Mesenchymal stem cell (in vitro differentiated cells and primary cell): ENCODE measurements at regions not wholly inside any gene's neighbourhood (a gene's known extent, or its start where the extent isn't known, plus 50 kb on each side); places are given as distances from the start of the nearest gene placed in this dataset.
"Not testable (repeated sequence)": the region's sequence is repeated elsewhere in the genome, so short reads cannot be mapped to it uniquely, and the experiment has no call there.

Experiments
- DNase-seq: peaks from one replicate; pipeline ENCODE4 v3.0.0-alpha.2; 2013
- H2AFZ ChIP-seq: one replicate; pipeline ENCODE4 v1.6.1; 2013; ENCODE audit warnings: low read depth, mild to moderate bottlenecking, control low read depth, inconsistent platforms, low read length, moderate library complexity
- H2AK5ac ChIP-seq: 2 replicates; pipeline ENCODE4 v1.6.1; 2013; ENCODE audit warnings: low read length, moderate library complexity, mild to moderate bottlenecking, inconsistent platforms; ENCODE audit not compliant: severe bottlenecking
- H2BK120ac ChIP-seq: one replicate; pipeline ENCODE4 v1.6.1; 2013; ENCODE audit warnings: low read depth, mild to moderate bottlenecking, inconsistent platforms, low read length, moderate library complexity
- H2BK12ac ChIP-seq, 2 experiments: one replicate each; pipeline ENCODE4 v1.6.1; 2013; ENCODE audit warnings: inconsistent platforms in 2 of 2, low read length in 2 of 2, mild to moderate bottlenecking in 2 of 2, moderate library complexity in 2 of 2, control low read depth in 1 of 2
- H2BK15ac ChIP-seq: one replicate; pipeline ENCODE4 v1.6.1; 2013; ENCODE audit warnings: mild to moderate bottlenecking, low read depth, inconsistent platforms; ENCODE audit not compliant: poor library complexity, severe bottlenecking
- H2BK5ac ChIP-seq: 2 replicates; pipeline ENCODE4 v1.6.1; 2013; ENCODE audit warnings: low read depth, mild to moderate bottlenecking, low read length, control low read depth, inconsistent platforms; ENCODE audit not compliant: poor library complexity, severe bottlenecking
- H3K14ac ChIP-seq, 2 experiments: one replicate each; pipeline ENCODE4 v1.6.1; 2013; ENCODE audit warnings: inconsistent platforms in 2 of 2, low read length in 2 of 2, control low read depth in 1 of 2, mild to moderate bottlenecking in 1 of 2, moderate library complexity in 1 of 2
- H3K18ac ChIP-seq, 2 experiments: one replicate each; pipeline ENCODE4 v1.6.1; 2013; ENCODE audit warnings: inconsistent platforms in 2 of 2, low read length in 2 of 2, control low read depth in 1 of 2, low read depth in 1 of 2, mild to moderate bottlenecking in 1 of 2
- H3K23ac ChIP-seq, 2 experiments: one replicate each; pipeline ENCODE4 v1.6.1; 2013; ENCODE audit warnings: inconsistent platforms in 2 of 2, low read length in 2 of 2, mild to moderate bottlenecking in 2 of 2, moderate library complexity in 2 of 2, control low read depth in 1 of 2
- H3K27ac ChIP-seq: 2 replicates; pipeline ENCODE4 v1.5.1; 2013; ENCODE audit warnings: mild to moderate bottlenecking, moderate library complexity, low read length, control low read depth, inconsistent platforms; ENCODE audit not compliant: poor library complexity, severe bottlenecking
- H3K27me3 ChIP-seq, 2 experiments: 2 replicates each; pipeline versions ENCODE4 v1.6.1 to v1.7.0; 2013; ENCODE audit warnings: low read length in 2 of 2, mild to moderate bottlenecking in 2 of 2, moderate library complexity in 2 of 2, control low read depth in 1 of 2, inconsistent platforms in 1 of 2; ENCODE audit not compliant: control insufficient read depth in 1 of 2, insufficient read depth in 1 of 2
- H3K36me3 ChIP-seq, 2 experiments: 2 replicates each; pipeline versions ENCODE4 v1.6.1 to v1.7.0; 2013; ENCODE audit warnings: low read length in 2 of 2, control low read depth in 1 of 2, inconsistent platforms in 1 of 2, low read depth in 1 of 2, mild to moderate bottlenecking in 1 of 2; ENCODE audit not compliant: insufficient read depth in 2 of 2, control insufficient read depth in 1 of 2
- H3K4ac ChIP-seq, 2 experiments: one replicate each; pipeline ENCODE4 v1.6.1; 2013; ENCODE audit warnings: inconsistent platforms in 2 of 2, low read length in 2 of 2, mild to moderate bottlenecking in 2 of 2, moderate library complexity in 2 of 2, control low read depth in 1 of 2, low read depth in 1 of 2
- H3K4me1 ChIP-seq: 2 replicates; pipeline ENCODE4 v1.6.1; 2013; ENCODE audit warnings: low read depth, low read length, control low read depth; ENCODE audit not compliant: control insufficient read depth, insufficient read depth
- H3K4me2 ChIP-seq: 2 replicates; pipeline ENCODE4 v1.6.1; 2013; ENCODE audit warnings: low read length, mild to moderate bottlenecking, inconsistent platforms; ENCODE audit not compliant: poor library complexity, severe bottlenecking
- H3K4me3 ChIP-seq, 2 experiments: 2 replicates each; pipeline versions ENCODE4 v1.5.1 to v1.7.0; 2013; ENCODE audit warnings: low read length in 2 of 2, mild to moderate bottlenecking in 2 of 2, control low read depth in 1 of 2, low read depth in 1 of 2; ENCODE audit not compliant: insufficient read depth in 1 of 2
- H3K79me1 ChIP-seq: replicated peaks from 2 replicates; pipeline ENCODE4 v1.6.1; 2013; ENCODE audit warnings: mild to moderate bottlenecking, control low read depth, low read length, inconsistent platforms; ENCODE audit not compliant: poor library complexity, severe bottlenecking
- H3K9ac ChIP-seq: 2 replicates; pipeline ENCODE4 v1.7.0; 2013; ENCODE audit warnings: mild to moderate bottlenecking, low read length, moderate library complexity
- H3K9me3 ChIP-seq: 2 replicates; pipeline ENCODE4 v1.7.0; 2013; ENCODE audit warnings: mild to moderate bottlenecking, low read length; ENCODE audit not compliant: control insufficient read depth
- H4K8ac ChIP-seq: one replicate; pipeline ENCODE4 v1.6.1; 2013; ENCODE audit warnings: inconsistent platforms, mild to moderate bottlenecking, low read length, moderate library complexity
- H4K91ac ChIP-seq: one replicate; pipeline ENCODE4 v1.6.1; 2013; ENCODE audit warnings: mild to moderate bottlenecking, low read length, inconsistent platforms
- WGBS: methylation state at CpG from one replicate; pipeline ENCODE4 v1.1.7; 2013; ENCODE audit warnings: mixed read lengths; 5-methylcytosine and 5-hydroxymethylcytosine counted together

DNA sequence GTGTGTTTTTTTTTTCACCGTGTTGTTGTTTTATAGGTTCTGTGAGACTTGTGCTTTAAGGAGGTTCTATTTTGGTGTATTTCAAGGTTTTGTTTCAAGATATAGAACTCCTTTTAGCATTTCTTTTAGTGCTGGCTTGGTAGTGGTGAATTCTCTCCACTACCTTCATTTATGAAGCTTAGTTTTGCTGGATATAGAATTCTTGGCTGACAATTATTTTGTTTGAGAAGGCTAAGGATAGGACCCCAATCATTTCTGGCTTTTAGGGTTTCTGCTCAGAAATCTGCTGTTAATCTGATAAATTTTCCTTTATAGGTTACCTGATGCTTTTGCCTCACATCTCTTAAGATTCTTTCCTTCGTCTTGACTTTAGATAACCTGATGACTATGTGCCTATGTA is 66.8 kb downstream of the MSTN start:
- Histone ChIP-seq H4K8ac (no peak overlapping the region), H3K27me3 (no peaks in the 10 kb centered on the region), H3K79me1 (no peaks in the 10 kb centered on the region), H3K9me3 (peaks cover 57% of the 10 kb centered on the region), H2BK120ac (no peak overlapping the region), H2BK12ac (no peak overlapping the region), H3K4ac (no peak overlapping the region), H3K14ac (no peak overlapping the region), H3K27ac (no peak overlapping the region), H4K91ac (no peak overlapping the region), H2BK5ac (no peak overlapping the region), H2AFZ (no peak overlapping the region), H3K4me3 (no peak overlapping the region), H3K18ac (no peak overlapping the region), H2AK5ac (no peak overlapping the region), H2BK15ac (no peak overlapping the region), H3K36me3 (no peaks in the 10 kb centered on the region), H3K23ac (no peak overlapping the region), H3K4me1 (no peaks in the 10 kb centered on the region), H3K4me2 (no peak overlapping the region), H3K9ac (no peak overlapping the region)
- DNase-seq = no peak
- WGBS = 81% methylated on average over 1 of the region's 2 CpGs

- no peak overlapping the region for H2BK15ac ChIP-seq
- H4K8ac ChIP-seq = no peak overlapping the region
- H2BK5ac ChIP-seq = no peak overlapping the region
- peaks cover 0 to 5% of the 10 kb centered on the region in 2 experiments for H3K36me3 ChIP-seq
- H3K23ac ChIP-seq = no peak overlapping the region
- no peaks in the 10 kb centered on the region for H3K79me1 ChIP-seq
- H2BK120ac ChIP-seq = no peak overlapping the region
- peak; percentile 12 for DNase-seq
- no peak overlapping the region for H3K4me2 ChIP-seq
- H3K14ac ChIP-seq = no peak overlapping the region
- H3K18ac ChIP-seq = no peak overlapping the region
- peaks cover 64% of the 10 kb centered on the region for H3K9me3 ChIP-seq
- H4K91ac ChIP-seq = no peak overlapping the region
- no peak overlapping the region for H2AK5ac ChIP-seq
- peak overlapping the region in 1 of 2 experiments; percentile 24 for H3K4me3 ChIP-seq
- no peaks in the 10 kb centered on the region for H3K27me3 ChIP-seq
- no peak overlapping the region for H3K27ac ChIP-seq
- no peak overlapping the region for H3K4ac ChIP-seq
- H2AFZ ChIP-seq = no peak overlapping the region
- WGBS = 72% methylated on average over 5 of the region's 5 CpGs
- no peaks in the 10 kb centered on the region for H3K4me1 ChIP-seq
- no peak overlapping the region for H3K9ac ChIP-seq
- H2BK12ac ChIP-seq = no peak overlapping the region
Observed at GRCh38 chr2:189982780-189983394, 79.6 kb downstream of the MSTN start.

GRCh38 chr2:189982087-189982486 is 80.4 kb downstream of the MSTN start:
- Histone ChIP-seq H3K4ac (no peak overlapping the region), H3K36me3 (peaks cover 0 to 5% of the 10 kb centered on the region in 2 experiments), H3K18ac (no peak overlapping the region), H2BK12ac (no peak overlapping the region), H3K4me2 (no peak overlapping the region), H3K9ac (no peak overlapping the region), H2AFZ (no peak overlapping the region), H4K8ac (no peak overlapping the region), H3K27ac (no peak overlapping the region), H3K14ac (no peak overlapping the region), H3K27me3 (no peaks in the 10 kb centered on the region), H2AK5ac (no peak overlapping the region), H2BK5ac (no peak overlapping the region), H3K79me1 (no peaks in the 10 kb centered on the region), H4K91ac (no peak overlapping the region), H3K9me3 (peaks cover 66% of the 10 kb centered on the region), H3K4me1 (no peaks in the 10 kb centered on the region), H2BK120ac (no peak overlapping the region), H3K23ac (no peak overlapping the region), H3K4me3 (peak overlapping the region in 1 of 2 experiments; percentile 24), H2BK15ac (no peak overlapping the region)
- DNase-seq = no peak

- H3K18ac ChIP-seq, H3K79me1 ChIP-seq, H3K4me3 ChIP-seq, H3K4me2 ChIP-seq, H2BK12ac ChIP-seq, H2AFZ ChIP-seq, H3K4me1 ChIP-seq, H3K27me3 ChIP-seq, H2BK5ac ChIP-seq, H3K27ac ChIP-seq, H4K91ac ChIP-seq, H4K8ac ChIP-seq, H3K23ac ChIP-seq, H3K14ac ChIP-seq, H3K9ac ChIP-seq, H2AK5ac ChIP-seq, DNase-seq, H2BK15ac ChIP-seq, H3K36me3 ChIP-seq, H2BK120ac ChIP-seq, H3K4ac ChIP-seq: not testable (repeated sequence)
- H3K9me3 ChIP-seq = peaks cover 28% of the 10 kb centered on the region
- 96% methylated on average over 11 of the region's 11 CpGs for WGBS
Observed at GRCh38 chr2:189976488-189976887, 86.0 kb downstream of the MSTN start.
